GM12878 (cell line): ENCODE measurements at regions not wholly inside any gene's neighbourhood (a gene's known extent, or its start where the extent isn't known, plus 50 kb on each side); places are given as distances from the start of the nearest gene placed in this dataset.

Source experiments
- ATAC-seq: fragments of 200-7000 bp; cut with Tn5 transposase; 3 replicates; pipeline ENCODE4 v1.9.1; 2020; ENCODE audit warnings: mild to moderate bottlenecking, moderate library complexity
- BruUV-seq: library from RNA; stranded (reverse); fragments of 400-500 nt; replicated peaks from 2 replicates; lab custom pipeline; 2021; lab: Mats Ljungman, UMichigan
- CTCF ChIA-PET: fragments of 300-600 bp; sonication (Branson Sonifier 250); formaldehyde crosslinking; extraction: SDS; loops from one replicate; lab custom pipeline; 2021; ENCODE audit warnings: inconsistent platforms; lab: Yijun Ruan, JAX
- POLR2A ChIA-PET: fragments of 350-600 bp; formaldehyde crosslinking; extraction: SDS; loops from one replicate; lab custom pipeline; 2021; ENCODE audit warnings: inconsistent platforms; lab: Charles Lee
- RAD21 ChIA-PET: fragments of 300-600 bp; sonication (Branson Sonifier 250); formaldehyde crosslinking; loops from one replicate; lab custom pipeline; 2023; ENCODE audit warnings: antibody characterized with exemption; ENCODE audit not compliant: unreplicated experiment; lab: Charles Lee
- SMC1A ChIA-PET: fragments of 300-600 bp; sonication (Branson Sonifier 250); formaldehyde crosslinking; loops from one replicate; lab custom pipeline; 2023; ENCODE audit not compliant: unreplicated experiment, uncharacterized antibody; lab: Charles Lee
- DNase-seq: peaks from one replicate; pipeline ENCODE4 v3.0.0-alpha.2; 2011; ENCODE audit warnings: low read depth, low spot score
- FAIRE-seq: peaks from 3 replicates; lab custom pipeline; 2011; peaks lifted over from hg19 to GRCh38; lab: Jason Lieb, UNC
- H2AFZ ChIP-seq: 2 replicates; pipeline ENCODE4 v1.6.0; 2011; ENCODE audit warnings: low read depth, low read length, control low read depth; ENCODE audit not compliant: control insufficient read depth
- H3K27ac ChIP-seq: 2 replicates; pipeline ENCODE4 v1.5.1; 2011; ENCODE audit warnings: control low read depth; ENCODE audit not compliant: control insufficient read depth, insufficient read depth
- H3K27me3 ChIP-seq, 2 experiments: replicated peaks in 1 of 2; 2 replicates each; pipeline versions ENCODE4 v1.6.0 to v1.6.1; 2011; ENCODE audit warnings: low read length in 1 of 2; ENCODE audit not compliant: control insufficient read depth in 2 of 2, insufficient read depth in 2 of 2
- H3K36me3 ChIP-seq, 2 experiments: 2 replicates each; pipeline ENCODE4 v1.5.1; 2011; ENCODE audit warnings: low read length in 1 of 2; ENCODE audit not compliant: control insufficient read depth in 2 of 2, insufficient read depth in 2 of 2
- H3K4me1 ChIP-seq: 2 replicates; pipeline ENCODE4 v1.6.1; 2011; ENCODE audit warnings: mild to moderate bottlenecking, low read length, moderate library complexity, mixed read lengths; ENCODE audit not compliant: control insufficient read depth, insufficient read depth
- H3K4me2 ChIP-seq: 2 replicates; pipeline ENCODE4 v1.6.0; 2011; ENCODE audit warnings: control low read depth; ENCODE audit not compliant: control insufficient read depth, insufficient read depth
- H3K4me3 ChIP-seq: fragments of 200-600 bp; sonication (generic); 2 replicates; pipeline ENCODE4 v1.5.1; 2016
- H3K79me2 ChIP-seq: 2 replicates; pipeline ENCODE4 v1.6.0; 2011; ENCODE audit warnings: low read length; ENCODE audit not compliant: control insufficient read depth, insufficient read depth
- H3K9ac ChIP-seq: 2 replicates; pipeline ENCODE4 v1.8.0; 2011; ENCODE audit warnings: low read length, control low read depth, mixed read lengths; ENCODE audit not compliant: control insufficient read depth, insufficient read depth
- H3K9me3 ChIP-seq: replicated peaks from 3 replicates; pipeline ENCODE4 v1.5.1; 2011; ENCODE audit warnings: mild to moderate bottlenecking, low read length; ENCODE audit not compliant: control insufficient read depth, insufficient read depth
- H4K20me1 ChIP-seq: 2 replicates; pipeline ENCODE4 v1.6.0; 2011; ENCODE audit not compliant: control insufficient read depth, insufficient read depth
- ATF2 ChIP-seq: IDR thresholded peaks from 2 replicates; pipeline ENCODE4 v1.6.1; 2012; ENCODE audit warnings: low read length, inconsistent platforms
- FOXM1 ChIP-seq: IDR thresholded peaks from 2 replicates; pipeline ENCODE4 v1.6.1; 2012; ENCODE audit warnings: low read depth, mild to moderate bottlenecking, inconsistent platforms, low read length, moderate library complexity
- KAT2A ChIP-seq: conservative IDR thresholded peaks from 2 replicates; pipeline ENCODE4 v1.6.1; 2011; ENCODE audit warnings: low read depth, low read length; ENCODE audit not compliant: control insufficient read depth
- KDM1A ChIP-seq: fragments of 200-600 bp; sonication (generic); IDR thresholded peaks from 2 replicates; pipeline ENCODE4 v1.6.1; 2016; ENCODE audit warnings: borderline replicate concordance
- NFXL1 ChIP-seq: fragments of 450-650 bp; IDR thresholded peaks from 2 replicates; pipeline ENCODE4 v1.6.1; 2017; ENCODE audit warnings: antibody characterized with exemption, mild to moderate bottlenecking, borderline replicate concordance
- RB1 ChIP-seq: fragments of 450-650 bp; formaldehyde crosslinking; IDR thresholded peaks from 2 replicates; pipeline ENCODE4 v1.6.1; 2017; ENCODE audit warnings: mild to moderate bottlenecking, borderline replicate concordance
- RELA ChIP-seq: fragments of 450-650 bp; IDR thresholded peaks from 2 replicates; pipeline ENCODE4 v1.8.0; 2014; ENCODE audit warnings: borderline replicate concordance; ENCODE audit not compliant: partially characterized antibody
- TCF3 ChIP-seq: IDR thresholded peaks from 2 replicates; pipeline ENCODE4 v1.6.1; 2012; ENCODE audit warnings: low read depth, mild to moderate bottlenecking, low read length, borderline replicate concordance; ENCODE audit not compliant: insufficient read depth
- YBX1 ChIP-seq: fragments of 450-650 bp; IDR thresholded peaks from 2 replicates; pipeline ENCODE4 v1.6.1; 2016; ENCODE audit warnings: antibody characterized with exemption
- WGBS: methylation state at CpG from one replicate; pipeline ENCODE4 v1.1.6; 2016; ENCODE audit warnings: low lambda C conversion rate; ENCODE audit not compliant: insufficient replicate concordance, insufficient coverage; ENCODE audit errors: missing lambda C conversion rate; 5-methylcytosine and 5-hydroxymethylcytosine counted together
- in situ Hi-C: fragments of 300-500 bp; cut with MboI; formaldehyde crosslinking; loops from 9 replicates; pipeline ENCODE4 v1.14.3; 2018; ENCODE audit warnings: mixed read lengths
- intact Hi-C: fragments of 100-400 bp; cut with micrococcal nuclease; formaldehyde crosslinking; loops from one replicate; pipeline ENCODE4 v1.14.2; 2022; ENCODE audit not compliant: unreplicated experiment
- TF ChIP-seq, protein P1 (sequence below): fragments of 450-650 bp; IDR thresholded peaks from 2 replicates; pipeline ENCODE4 v1.6.1; 2017; ENCODE audit warnings: antibody characterized with exemption, mild to moderate bottlenecking, moderate library complexity

DNA sequence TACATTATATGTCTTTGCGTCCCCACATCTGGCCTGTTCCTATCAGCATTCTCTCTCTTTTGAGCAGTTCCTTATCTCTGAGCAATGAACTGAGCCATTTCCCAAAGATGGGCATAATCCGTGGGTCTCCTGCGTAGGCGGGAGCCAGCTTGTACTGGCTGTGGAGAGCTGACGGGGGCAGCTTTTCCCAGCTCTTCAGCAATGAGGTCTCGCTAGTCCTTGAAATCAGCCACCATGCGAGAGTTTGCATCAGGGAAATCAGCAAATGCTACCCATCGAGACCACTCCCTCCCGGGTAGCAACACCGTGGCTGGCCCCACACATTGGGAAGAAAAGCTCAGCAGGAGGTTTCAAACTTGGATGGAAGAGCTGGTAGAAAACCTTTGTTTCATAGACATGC is 51.9 kb upstream of the FAM180A start:
- Histone ChIP-seq H3K27ac (no peak overlapping the region), H3K79me2 (no peaks in the 10 kb centered on the region), H3K4me1 (no peaks in the 10 kb centered on the region), H3K9ac (no peak overlapping the region), H3K9me3 (no peaks in the 10 kb centered on the region), H3K4me3 (no peak overlapping the region), H3K36me3 (no peaks in the 10 kb centered on the region), H2AFZ (no peak overlapping the region), H3K27me3 (0 out of 4 replicates have a peak, but pooled peaks cover 0 to 2% of the 10 kb centered on the region in 2 experiments), H4K20me1 (no peaks in the 10 kb centered on the region), H3K4me2 (no peak overlapping the region)
- TF ChIP-seq YBX1 (no peak), FOXM1 (no peak), NFXL1 (no peak), KDM1A (no peak), KAT2A (no peak), RELA (no peak), ATF2 (no peak), RB1 (no peak), TCF3 (no peak)
- TF ChIP-seq, protein P1, sequence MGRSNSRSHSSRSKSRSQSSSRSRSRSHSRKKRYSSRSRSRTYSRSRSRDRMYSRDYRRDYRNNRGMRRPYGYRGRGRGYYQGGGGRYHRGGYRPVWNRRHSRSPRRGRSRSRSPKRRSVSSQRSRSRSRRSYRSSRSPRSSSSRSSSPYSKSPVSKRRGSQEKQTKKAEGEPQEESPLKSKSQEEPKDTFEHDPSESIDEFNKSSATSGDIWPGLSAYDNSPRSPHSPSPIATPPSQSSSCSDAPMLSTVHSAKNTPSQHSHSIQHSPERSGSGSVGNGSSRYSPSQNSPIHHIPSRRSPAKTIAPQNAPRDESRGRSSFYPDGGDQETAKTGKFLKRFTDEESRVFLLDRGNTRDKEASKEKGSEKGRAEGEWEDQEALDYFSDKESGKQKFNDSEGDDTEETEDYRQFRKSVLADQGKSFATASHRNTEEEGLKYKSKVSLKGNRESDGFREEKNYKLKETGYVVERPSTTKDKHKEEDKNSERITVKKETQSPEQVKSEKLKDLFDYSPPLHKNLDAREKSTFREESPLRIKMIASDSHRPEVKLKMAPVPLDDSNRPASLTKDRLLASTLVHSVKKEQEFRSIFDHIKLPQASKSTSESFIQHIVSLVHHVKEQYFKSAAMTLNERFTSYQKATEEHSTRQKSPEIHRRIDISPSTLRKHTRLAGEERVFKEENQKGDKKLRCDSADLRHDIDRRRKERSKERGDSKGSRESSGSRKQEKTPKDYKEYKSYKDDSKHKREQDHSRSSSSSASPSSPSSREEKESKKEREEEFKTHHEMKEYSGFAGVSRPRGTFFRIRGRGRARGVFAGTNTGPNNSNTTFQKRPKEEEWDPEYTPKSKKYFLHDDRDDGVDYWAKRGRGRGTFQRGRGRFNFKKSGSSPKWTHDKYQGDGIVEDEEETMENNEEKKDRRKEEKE, result no peak
- in situ Hi-C loops (loop anchor here (5.0 kb wide), 1 partner anchor 207 kb away; no protein-coding TSS in a partner anchor), intact Hi-C loops (loop anchor here (2.0 to 10.0 kb wide), 3 partner anchors 314 to 1792 kb away; no protein-coding TSS in a partner anchor)
- no TSS peak for BruUV-seq
- DNase-seq, result no peak
- ChIA-PET SMC1A (interaction anchor here (0.8 to 2.4 kb wide), 4 partner anchors 107 to 210 kb away, joined by 3 to 15 read pairs (median 4); no protein-coding TSS in a partner anchor), POLR2A (no interaction called here), CTCF (interaction anchor here (0.8 to 7.1 kb wide), 9 partner anchors 13 to 212 kb away, joined by 3 to 81 read pairs (median 4); no protein-coding TSS in a partner anchor), RAD21 (interaction anchor here (1.0 kb wide), 2 partner anchors 183 to 210 kb away, joined by 3 to 5 read pairs; no protein-coding TSS in a partner anchor)
- 66% methylated on average over 10 of the region's 10 CpGs for WGBS
- no peak for ATAC-seq
- no peak for FAIRE-seq
